NCI-H1436 (cell line): ENCODE measurements at regions not wholly inside any gene's neighbourhood (a gene's known extent, or its start where the extent isn't known, plus 50 kb on each side); places are given as distances from the start of the nearest gene placed in this dataset.

ENCODE experiments used
- DNase-seq: peaks from one replicate; lab custom pipeline; 2025; lab: John Stamatoyannopoulos, UW

GRCh38 chr7:106808967-106809635 lies 56.0 kb upstream of the PIK3CG start:
- no peak for DNase-seq

GRCh38 chr7:106811472-106811871 lies 53.6 kb upstream of the PIK3CG start:
- no peak for DNase-seq

- no peak for DNase-seq
These were observed 52.9 kb upstream of the PIK3CG start for GRCh38 chr7:106812027-106812643.

- DNase-seq: no peak
These were observed 51.3 kb upstream of the PIK3CG start for GRCh38 chr7:106813705-106814305.

GRCh38 chr7:106814887-106815286 lies 50.2 kb upstream of the PIK3CG start:
- DNase-seq: no peak
